ENCODE measurements at regions not wholly inside any gene's neighbourhood (a gene's known extent, or its start where the extent isn't known, plus 50 kb on each side); places are given as distances from the start of the nearest gene placed in this dataset.

DNA sequence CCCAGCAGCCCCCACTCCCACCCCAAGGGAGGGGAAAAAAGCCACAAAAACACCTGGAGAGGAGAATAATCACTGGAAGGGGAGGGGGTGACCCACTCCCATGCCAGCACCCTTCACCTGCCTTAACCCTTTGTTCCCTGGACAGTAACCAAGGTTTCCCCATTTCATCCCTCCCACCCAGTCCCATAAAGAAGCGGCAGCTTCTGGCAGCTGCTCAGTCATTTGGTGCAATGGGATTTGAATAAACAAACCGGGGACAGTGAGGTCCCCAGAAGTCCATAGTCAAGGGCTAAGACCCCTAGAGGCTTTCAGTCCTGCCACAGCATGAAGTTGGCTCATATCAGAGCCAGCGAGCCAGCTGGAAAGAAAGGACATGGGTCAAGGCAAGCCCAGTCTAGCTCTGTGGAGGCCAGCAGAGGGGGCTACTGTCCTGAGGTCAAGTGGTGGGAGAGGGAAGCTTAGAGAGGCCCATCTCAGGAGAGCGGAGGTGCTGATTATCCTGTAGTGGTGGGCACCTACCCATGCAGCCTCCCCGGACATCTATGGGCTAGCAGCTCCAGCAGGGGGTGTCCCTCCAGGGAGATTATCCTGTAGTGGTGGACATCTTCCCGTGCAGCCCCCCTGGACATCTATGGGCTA, 58.9 kb upstream of the LBX1 start:
- TF ChIP-seq EP300 (IDR thresholded peaks at IDR 0.05) (no peak), POLR2AphosphoS5 (IDR thresholded peaks at IDR 0.05) (no peak), POLR2A (IDR thresholded peaks at IDR 0.05) (no peak)
- TF ChIP-seq, protein P1, sequence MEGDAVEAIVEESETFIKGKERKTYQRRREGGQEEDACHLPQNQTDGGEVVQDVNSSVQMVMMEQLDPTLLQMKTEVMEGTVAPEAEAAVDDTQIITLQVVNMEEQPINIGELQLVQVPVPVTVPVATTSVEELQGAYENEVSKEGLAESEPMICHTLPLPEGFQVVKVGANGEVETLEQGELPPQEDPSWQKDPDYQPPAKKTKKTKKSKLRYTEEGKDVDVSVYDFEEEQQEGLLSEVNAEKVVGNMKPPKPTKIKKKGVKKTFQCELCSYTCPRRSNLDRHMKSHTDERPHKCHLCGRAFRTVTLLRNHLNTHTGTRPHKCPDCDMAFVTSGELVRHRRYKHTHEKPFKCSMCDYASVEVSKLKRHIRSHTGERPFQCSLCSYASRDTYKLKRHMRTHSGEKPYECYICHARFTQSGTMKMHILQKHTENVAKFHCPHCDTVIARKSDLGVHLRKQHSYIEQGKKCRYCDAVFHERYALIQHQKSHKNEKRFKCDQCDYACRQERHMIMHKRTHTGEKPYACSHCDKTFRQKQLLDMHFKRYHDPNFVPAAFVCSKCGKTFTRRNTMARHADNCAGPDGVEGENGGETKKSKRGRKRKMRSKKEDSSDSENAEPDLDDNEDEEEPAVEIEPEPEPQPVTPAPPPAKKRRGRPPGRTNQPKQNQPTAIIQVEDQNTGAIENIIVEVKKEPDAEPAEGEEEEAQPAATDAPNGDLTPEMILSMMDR (IDR thresholded peaks at IDR 0.05) = peak in 1 of 6 experiments; percentile 27
- H3K27ac ChIP-seq = no peak overlapping the region
- no peaks in the 10 kb centered on the region for H3K9me3 ChIP-seq
- no peak for DNase-seq
- WGBS, 2 donors = 20 to 32% methylated on average over 4 to 6 of the region's 6 CpGs
- no peak for ATAC-seq (ENCODE audit: low FRiP score in 2 of 2)
- H3K36me3 ChIP-seq = no peaks in the 10 kb centered on the region
- H3K4me3 ChIP-seq = no peak overlapping the region
- H3K27me3 ChIP-seq = peaks cover 0 to 59% (median 28%) of the 10 kb centered on the region in 4 donors
- H3K4me1 ChIP-seq = peaks cover 24 to 39% (median 27%) of the 10 kb centered on the region in 4 donors

DNA sequence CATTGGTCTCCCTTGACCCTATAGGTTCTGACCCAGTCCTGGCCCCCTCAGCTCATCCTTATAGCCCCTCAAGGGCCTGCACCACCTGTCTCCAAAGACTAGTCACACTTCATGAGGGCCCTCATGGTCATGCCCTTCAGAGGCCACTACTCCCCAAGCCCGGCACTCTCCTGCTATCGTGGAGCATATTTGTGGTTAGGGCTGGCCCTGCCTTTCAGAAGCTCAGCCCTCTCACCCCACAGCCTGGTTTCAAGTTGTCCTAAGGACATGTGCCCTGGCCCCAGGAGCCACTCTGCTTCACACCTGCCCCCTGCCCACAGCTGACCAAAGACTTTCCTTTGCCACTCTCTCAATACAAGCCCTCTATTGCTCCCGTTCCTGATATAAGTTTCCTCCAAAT, 60.3 kb upstream of the LBX1 start:
- H3K4me1 ChIP-seq = peaks cover 18 to 32% (median 20%) of the 10 kb centered on the region in 4 donors
- no peak for TF ChIP-seq POLR2AphosphoS5 (IDR thresholded peaks at IDR 0.05)
- no peak for TF ChIP-seq EP300 (IDR thresholded peaks at IDR 0.05)
- TF ChIP-seq, protein P1 (IDR thresholded peaks at IDR 0.05) = no peak
- TF ChIP-seq POLR2A (IDR thresholded peaks at IDR 0.05) = no peak
- H3K9me3 ChIP-seq = no peaks in the 10 kb centered on the region
- H3K36me3 ChIP-seq = no peaks in the 10 kb centered on the region
- no peak overlapping the region for H3K27ac ChIP-seq
- no peak overlapping the region for H3K4me3 ChIP-seq
- ATAC-seq (ENCODE audit: low FRiP score in 2 of 2) (peak in 1 of 2 donors; percentile 73), DNase-seq (peak in 1 of 2 donors; percentile 69)
- 50 to 72% methylated on average over 3 of the region's 3 CpGs for WGBS, 2 donors
- peaks cover 0 to 58% (median 23%) of the 10 kb centered on the region in 4 donors for H3K27me3 ChIP-seq

DNA sequence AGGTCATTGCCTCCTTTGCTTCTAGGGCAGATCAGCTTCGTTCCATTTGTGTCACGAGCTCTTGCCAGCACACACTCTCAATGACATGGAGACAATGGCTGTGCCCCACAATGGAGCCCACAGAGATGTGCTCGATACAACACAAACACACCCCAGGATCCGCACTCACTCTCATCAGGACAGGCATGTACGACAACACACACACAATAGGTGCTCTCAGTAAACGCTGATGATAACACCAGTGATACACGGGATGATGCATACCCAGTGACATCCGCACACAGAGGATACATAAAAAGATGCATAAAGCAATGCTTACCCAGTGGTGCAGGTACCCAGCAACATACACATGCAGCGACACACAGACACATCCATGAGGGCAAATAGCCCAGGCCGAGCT, 61.2 kb upstream of the LBX1 start:
- no peak for DNase-seq
- no peak overlapping the region for H3K27ac ChIP-seq
- TF ChIP-seq POLR2A (IDR thresholded peaks at IDR 0.05) = no peak
- no peak for TF ChIP-seq EP300 (IDR thresholded peaks at IDR 0.05)
- TF ChIP-seq POLR2AphosphoS5 (IDR thresholded peaks at IDR 0.05) = no peak
- TF ChIP-seq, protein P1 (IDR thresholded peaks at IDR 0.05) = no peak
- H3K36me3 ChIP-seq = no peaks in the 10 kb centered on the region
- no peak overlapping the region for H3K4me3 ChIP-seq
- peaks cover 0 to 51% (median 18%) of the 10 kb centered on the region in 4 donors for H3K27me3 ChIP-seq
- ATAC-seq (ENCODE audit: low FRiP score in 2 of 2) = no peak
- WGBS, 2 donors = 62 to 63% methylated on average over 10 of the region's 10 CpGs
- H3K9me3 ChIP-seq = no peaks in the 10 kb centered on the region
- peaks cover 18 to 31% (median 20%) of the 10 kb centered on the region in 4 donors for H3K4me1 ChIP-seq

DNA sequence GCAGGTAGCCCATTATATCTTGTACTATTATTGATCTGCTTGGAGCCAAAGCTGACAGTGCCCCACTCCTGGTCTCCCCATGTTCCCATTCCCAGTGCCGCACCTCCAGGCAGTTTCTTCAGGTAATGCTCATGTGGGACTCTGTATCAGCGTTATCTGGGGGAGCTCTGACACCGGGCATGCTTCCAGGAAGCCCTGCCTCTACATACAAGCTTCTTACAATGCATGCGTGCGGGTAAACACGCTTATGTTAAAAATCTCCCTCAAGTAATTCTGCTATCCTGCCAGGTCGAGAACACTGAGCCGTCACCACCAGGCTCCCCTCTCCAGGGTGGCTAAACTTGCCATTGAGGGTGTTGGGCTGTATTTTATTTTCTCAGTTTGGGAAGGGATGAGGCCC, 61.6 kb upstream of the LBX1 start:
- peaks cover 0 to 47% (median 17%) of the 10 kb centered on the region in 4 donors for H3K27me3 ChIP-seq
- H3K4me3 ChIP-seq = no peak overlapping the region
- no peaks in the 10 kb centered on the region for H3K36me3 ChIP-seq
- H3K9me3 ChIP-seq = no peaks in the 10 kb centered on the region
- WGBS, 2 donors = 21 to 40% methylated on average over 4 to 8 of the region's 8 CpGs
- no peak for TF ChIP-seq POLR2AphosphoS5 (IDR thresholded peaks at IDR 0.05)
- TF ChIP-seq EP300 (IDR thresholded peaks at IDR 0.05) = no peak
- no peak for TF ChIP-seq POLR2A (IDR thresholded peaks at IDR 0.05)
- TF ChIP-seq, protein P1 (IDR thresholded peaks at IDR 0.05) = no peak
- peaks cover 18 to 31% (median 20%) of the 10 kb centered on the region in 4 donors for H3K4me1 ChIP-seq
- no peak overlapping the region for H3K27ac ChIP-seq
- DNase-seq (no peak), ATAC-seq (ENCODE audit: low FRiP score in 2 of 2) (no peak)
